HG03039 (cell line): ENCODE measurements at regions not wholly inside any gene's neighbourhood (a gene's known extent, or its start where the extent isn't known, plus 50 kb on each side); places are given as distances from the start of the nearest gene placed in this dataset.

Experiments
- ATAC-seq: cut with Tn5 transposase; IDR thresholded peaks from one replicate; pipeline ENCODE4 v1.9.1; 2021; ENCODE audit warnings: mild to moderate bottlenecking, moderate library complexity; ENCODE audit not compliant: unreplicated experiment

DNA sequence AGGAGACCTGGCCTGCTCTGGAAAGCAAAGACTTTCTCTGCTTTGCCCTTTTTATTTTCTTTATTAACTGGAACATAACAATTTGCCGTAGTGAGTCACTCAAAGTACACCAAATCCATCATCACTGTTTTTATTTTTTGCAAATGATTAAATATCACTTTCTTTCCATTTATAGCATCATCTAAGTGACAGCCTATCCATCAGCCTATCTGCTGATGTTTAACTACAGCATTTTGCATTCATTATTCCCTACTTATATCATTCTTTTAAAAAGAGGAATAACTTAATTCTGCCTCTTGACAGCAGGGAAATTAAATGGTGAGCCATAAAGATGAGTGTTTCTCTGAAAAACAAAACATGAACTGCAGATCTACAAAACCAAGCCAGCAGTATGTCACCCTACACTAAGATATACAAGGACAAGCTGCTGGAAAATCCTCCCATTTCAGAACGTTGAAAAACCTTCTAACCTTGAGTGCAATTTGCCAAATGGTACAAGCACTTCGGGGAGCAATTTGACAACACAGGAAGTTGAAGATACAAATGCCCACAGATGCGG lies 821.3 kb upstream of the TMEM132C start:
- ATAC-seq: no peak

GRCh38 chr12:127448906-127449305 lies 818.1 kb upstream of the TMEM132C start:
- ATAC-seq: no peak

DNA sequence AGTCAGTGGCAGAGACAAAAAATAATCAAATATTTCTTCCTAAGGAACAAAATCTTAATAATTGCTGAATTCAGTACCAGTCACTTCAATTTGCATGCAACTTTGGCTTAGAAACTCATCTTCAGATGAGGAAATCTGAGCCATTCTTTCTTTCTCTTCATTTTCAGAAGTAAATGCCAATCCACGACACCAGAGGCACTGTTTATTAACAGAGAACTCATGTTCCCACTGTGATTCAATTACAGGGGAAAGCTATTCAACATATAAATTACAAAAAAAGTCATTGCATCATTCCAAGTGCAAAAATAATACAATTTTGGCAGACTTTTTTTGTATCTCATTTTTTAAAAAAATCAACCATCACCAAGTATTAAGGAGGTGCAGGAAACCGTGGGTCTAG lies 816.1 kb upstream of the TMEM132C start:
- no peak for ATAC-seq

GRCh38 chr12:127455347-127456265 lies 811.4 kb upstream of the TMEM132C start:
- ATAC-seq: no peak

DNA sequence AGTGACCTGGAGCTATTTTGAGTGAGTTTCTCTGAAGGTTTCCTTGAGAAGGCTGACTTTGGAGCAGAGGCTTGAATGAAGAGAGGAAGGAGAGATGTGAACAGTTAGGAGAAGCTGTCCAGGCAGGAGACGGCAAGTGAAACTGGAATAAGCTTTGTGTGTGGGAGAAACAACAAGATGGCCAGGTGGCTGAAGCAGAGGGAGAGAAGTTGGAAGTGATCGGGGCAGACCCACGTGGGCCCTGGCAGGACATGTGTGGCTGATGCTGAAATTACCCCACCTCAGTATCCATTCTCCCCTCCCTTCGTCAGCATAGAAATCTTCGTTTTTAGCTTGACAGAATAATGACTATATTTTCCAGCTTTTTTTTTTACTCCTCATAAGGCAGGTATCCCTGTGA lies 809.2 kb upstream of the TMEM132C start:
- no peak for ATAC-seq

GRCh38 chr12:127459166-127459565 lies 807.8 kb upstream of the TMEM132C start:
- ATAC-seq: no peak

DNA sequence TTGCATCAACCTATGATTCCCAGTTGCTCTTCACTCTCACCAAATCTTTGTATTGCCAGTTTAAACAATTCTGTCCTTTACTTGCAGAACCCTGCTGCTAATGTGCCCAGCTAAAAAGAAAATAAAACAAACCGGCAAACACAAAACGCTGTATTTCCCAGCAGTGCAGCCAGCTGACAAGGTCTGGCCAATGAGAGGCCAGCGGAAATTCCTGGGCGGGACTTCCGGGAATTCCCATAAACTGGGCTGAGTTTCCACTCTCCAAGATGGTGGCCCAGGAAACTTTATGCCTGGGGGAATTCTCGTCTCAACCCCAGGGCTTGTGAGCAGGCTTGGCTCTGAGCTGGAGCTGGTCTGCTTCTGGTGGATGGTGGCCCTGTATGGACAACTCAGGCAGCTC lies 807.3 kb upstream of the TMEM132C start:
- no peak for ATAC-seq

- no peak for ATAC-seq
Measured at GRCh38 chr12:127463237-127463636, 803.7 kb upstream of the TMEM132C start.

DNA sequence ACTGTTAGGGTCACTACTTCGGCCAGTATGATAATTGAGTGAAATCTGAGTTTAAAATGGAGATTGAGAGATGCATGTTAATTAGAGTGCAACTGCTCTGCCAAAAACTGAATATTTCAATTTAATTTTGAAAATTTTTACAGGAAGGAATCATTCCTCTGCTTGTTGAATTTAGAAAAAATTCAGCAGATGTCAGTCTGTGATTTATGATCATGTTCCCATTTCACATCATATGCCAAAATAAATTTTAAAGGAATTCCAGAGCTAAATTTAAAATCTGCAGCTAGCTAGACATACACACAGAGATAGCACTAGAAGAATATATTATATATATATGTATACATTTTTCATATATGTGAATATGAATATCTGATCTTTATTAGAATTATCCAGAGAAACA lies 797.6 kb upstream of the TMEM132C start:
- ATAC-seq: no peak

DNA sequence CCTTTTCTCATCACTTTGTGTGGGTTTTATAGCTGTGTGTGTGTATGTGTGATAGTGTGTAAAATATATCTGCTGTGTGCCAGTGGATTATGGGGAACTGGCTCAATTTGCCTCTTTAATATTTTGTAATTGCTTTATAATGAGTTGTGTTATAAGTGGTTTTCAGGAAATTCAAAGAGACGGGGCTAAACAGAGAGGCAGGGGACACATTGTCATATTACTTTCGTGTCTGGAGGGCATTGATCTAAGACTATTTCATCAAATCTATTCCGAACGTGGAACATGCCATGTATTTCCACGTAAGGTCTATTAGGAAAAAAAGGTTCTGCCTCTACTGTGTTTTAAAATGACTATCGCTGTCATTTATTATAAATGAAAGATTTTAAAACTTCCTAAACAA lies 793.2 kb upstream of the TMEM132C start:
- ATAC-seq: no peak

DNA sequence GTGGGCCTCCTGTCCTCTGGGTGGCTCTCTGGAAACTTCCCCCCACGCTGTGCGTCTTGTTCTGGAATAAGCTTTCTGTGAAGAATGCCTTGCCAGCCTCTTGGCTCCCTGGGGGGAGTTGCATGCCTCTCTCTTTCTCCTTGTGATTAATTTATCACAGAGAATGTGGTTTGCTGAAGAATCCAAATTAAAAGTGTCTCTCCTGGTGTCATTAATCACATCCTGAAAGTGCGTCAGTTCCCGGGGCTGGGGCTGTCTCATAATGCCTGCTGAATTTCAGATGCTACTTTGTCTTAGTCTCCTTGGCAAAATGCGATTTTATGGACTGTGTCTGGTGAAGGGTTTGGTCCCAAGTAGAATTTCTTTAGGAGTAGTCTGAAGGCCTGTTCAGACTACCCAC lies 787.7 kb upstream of the TMEM132C start:
- ATAC-seq: no peak

GRCh38 chr12:127480775-127481314 lies 786.1 kb upstream of the TMEM132C start:
- no peak for ATAC-seq

DNA sequence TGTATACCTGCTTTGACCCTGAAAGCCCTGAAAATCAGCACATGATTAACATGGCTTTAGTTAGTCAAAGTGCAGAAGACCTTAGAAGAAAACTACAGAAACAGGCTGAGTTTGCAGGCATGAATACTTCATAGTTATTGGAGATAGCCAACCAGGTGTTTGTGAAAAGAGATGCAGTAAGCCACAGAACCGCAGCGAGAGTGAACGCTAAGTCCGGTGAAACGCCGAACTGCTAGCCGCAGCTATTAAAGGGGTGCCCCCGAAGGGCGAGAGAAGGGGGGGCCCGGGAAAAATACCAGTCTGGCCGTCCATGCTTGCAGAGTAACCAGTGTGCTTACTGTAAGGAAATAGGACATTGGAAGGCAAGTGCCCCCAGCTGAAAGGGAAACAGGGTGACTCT lies 784.0 kb upstream of the TMEM132C start:
- no peak for ATAC-seq

DNA sequence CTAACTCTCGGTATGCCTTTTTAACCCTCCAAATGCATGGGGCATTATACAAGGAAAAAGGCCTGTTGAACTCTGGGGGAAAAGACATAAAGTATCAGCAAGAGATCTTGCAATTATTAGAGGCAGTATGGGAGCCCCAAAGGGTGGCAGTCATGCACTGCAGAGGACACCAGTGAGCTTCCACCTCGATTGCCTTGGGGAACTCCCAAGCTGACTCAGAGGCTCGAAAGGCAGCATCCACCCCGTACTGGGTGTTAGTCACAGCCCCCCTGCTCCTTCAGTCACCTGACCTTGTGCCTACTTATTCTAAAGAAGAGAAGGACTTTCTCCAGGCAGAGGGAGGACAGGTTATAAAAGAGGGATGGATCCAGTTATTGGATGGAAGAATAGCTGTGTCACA lies 781.4 kb upstream of the TMEM132C start:
- no peak for ATAC-seq

DNA sequence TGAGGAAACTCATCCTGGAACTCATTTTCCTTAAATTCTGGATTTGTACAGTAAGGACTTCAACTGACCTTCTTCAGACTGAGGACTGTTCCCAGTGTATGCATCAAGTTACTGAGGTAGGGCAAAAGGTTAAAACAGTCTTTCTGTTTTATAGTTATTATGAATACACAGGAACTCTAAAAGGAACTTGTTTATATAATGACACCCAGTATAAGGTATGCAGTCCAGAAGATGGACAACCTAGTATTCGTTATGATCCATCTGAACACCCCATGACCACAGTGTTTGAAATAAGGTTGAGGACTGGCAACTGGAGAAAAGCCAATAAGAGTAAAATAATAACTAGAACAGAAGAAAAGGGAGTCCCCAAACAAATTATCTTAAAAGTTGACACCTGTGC lies 779.9 kb upstream of the TMEM132C start:
- ATAC-seq: no peak

- no peak for ATAC-seq
Measured at GRCh38 chr12:127489061-127489460, 777.9 kb upstream of the TMEM132C start.

DNA sequence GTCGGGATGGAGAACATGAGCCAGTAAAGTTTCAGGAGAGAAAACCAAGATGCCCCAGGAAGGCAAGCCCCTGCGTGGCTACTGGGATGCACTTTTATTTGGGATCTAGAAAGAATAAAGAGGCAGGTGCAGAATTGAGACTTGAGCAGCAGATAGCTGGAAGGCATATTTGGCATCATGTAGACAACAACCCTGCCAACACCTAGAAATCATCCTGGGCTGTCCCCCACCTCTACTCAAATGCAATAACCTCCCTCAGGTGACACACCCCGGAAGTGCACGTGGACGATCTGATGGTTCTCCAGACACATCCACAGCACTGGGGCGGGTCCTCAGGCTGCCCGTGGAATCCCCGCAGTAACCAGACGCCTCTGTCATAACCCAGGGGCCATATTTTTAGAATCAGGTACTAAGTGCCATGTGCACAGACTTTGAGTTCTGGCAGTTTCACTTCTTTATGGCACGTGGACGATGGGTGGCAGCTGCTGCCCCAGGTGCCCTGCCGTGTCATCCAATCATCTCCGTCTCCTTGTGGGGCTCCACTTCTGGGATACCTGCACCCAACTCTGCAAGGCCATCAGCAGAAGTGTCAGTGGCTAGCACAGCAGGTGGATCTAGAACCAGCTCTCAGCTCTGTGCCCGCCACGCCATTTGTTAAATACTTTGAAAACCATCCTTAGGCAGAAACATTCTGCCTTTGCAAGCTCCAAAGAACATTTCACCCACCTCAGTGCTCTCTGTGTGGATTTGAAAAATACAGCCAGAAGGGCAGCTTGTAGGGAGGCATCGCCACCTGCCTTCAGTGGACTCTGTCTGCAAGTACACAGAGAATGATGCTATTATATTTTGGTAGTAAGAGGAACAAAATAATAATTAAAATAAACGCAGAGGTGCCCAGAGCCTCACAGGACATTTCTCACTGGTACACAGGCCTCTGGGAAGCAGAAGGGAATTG lies 771.7 kb upstream of the TMEM132C start:
- no peak for ATAC-seq

DNA sequence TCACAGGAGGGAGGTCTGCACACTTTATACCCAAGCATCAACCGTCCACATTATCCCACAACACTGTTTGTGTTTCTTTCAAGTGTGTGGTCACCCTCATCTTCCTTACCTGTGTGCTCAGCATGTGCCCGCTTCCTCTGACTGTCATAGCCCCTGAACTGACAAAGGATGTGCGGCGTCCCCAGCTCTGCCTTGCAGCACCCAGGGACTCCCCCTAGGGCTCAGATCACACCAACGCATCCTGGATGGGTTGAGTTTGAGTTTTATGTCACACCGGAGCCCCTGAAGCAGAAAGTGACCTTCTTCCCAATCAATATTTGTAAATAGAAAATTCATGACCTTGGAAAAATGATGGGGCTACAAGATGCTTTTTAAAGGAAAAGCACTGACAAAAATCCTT lies 770.7 kb upstream of the TMEM132C start:
- no peak for ATAC-seq

DNA sequence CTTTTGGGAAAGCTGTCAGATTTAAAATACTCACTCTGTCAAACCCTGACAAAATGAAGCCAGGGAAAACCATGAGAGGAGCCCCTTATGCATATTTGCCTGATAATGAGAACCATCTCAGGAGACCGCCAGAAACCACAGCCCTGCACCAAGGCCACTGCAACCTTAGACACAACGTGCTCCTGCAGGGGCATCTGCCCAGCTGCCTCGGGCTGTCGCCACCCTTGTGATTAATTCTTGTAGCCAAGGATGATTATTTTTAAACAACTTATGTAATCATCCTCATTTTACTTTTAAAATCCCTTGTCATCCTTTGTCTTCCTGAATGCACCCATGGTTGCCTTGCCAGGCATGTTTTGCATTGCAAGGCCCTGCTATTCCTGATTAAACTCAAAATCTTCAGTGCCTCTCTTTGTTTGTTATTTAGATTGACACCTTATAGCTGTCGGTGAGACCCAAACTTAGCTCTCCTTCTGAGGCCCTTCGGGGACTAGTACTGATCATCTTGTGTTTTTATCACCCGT lies 766.4 kb upstream of the TMEM132C start:
- ATAC-seq: no peak

DNA sequence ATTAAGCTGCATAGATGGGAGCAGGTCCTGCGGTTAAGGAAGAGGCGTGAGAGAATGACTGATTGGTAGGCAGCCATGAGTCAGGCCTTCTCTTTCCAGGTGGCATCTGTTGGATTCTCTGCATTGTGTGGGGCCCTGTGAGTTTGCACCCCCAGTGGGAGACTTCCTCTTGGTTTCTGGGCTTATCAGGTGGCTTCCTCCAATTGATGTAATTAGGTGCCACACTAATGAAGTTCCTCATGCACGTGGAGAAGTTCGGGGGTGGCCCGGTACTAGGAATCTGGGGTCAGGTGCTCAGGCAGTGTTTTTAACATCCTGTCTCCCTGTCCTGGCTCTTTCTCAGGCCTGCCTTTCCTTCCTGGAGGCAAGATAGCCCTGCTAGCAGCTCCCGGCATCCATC lies 765.1 kb upstream of the TMEM132C start:
- no peak for ATAC-seq

DNA sequence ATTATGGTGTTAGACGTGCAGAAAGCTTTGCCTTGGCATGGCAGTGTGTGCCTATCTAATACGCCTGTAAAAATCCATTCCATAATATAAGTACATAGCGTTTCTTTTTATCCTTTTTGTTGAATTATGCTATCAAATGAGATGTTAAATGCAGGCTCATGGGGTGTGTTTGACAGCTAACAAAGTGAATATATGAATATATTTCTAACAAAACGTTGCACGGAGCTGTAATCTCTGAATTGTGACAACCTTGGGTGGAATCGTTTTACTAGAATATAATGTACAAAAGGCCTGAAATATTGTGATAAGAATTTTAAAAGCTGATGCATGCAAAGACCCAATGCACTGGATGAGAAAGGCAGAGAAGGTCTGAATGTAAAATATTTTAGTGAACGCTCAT lies 763.7 kb upstream of the TMEM132C start:
- no peak for ATAC-seq
